PC-9 (cell line): ENCODE measurements at regions not wholly inside any gene's neighbourhood (a gene's known extent, or its start where the extent isn't known, plus 50 kb on each side); places are given as distances from the start of the nearest gene placed in this dataset.

Experiments used
- EZH2 ChIP-seq: fragments of 200-600 bp; sonication (generic); IDR thresholded peaks from 2 replicates; pipeline ENCODE4 v1.8.0; 2017; ENCODE audit warnings: antibody characterized with exemption, low read depth
- TF ChIP-seq, protein P1 (sequence below): fragments of 200-600 bp; sonication (generic); conservative IDR thresholded peaks from 2 replicates; pipeline ENCODE4 v1.6.1; 2017; ENCODE audit warnings: mixed run types, antibody characterized with exemption, mild to moderate bottlenecking, moderate library complexity

DNA sequence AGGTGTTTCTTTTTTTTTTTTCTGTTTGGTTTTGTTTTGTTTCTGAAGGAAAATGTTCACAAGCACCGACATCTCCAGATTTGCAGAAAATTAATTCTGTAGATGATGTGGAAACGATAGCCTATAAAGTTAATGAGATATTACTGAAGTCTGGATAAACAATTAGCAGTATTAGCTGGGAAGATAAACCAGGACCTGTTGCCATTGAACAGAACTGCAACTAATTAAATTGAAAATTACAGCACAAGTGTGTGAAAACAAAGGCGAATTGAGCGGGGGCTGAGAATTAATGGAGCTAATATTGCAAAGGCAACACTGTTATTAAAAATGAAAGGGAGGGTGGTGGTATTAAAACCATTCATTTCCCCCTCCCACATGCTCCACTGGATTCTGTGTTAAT lies 107.5 kb upstream of the AJAP1 start:
- TF ChIP-seq, protein P1, sequence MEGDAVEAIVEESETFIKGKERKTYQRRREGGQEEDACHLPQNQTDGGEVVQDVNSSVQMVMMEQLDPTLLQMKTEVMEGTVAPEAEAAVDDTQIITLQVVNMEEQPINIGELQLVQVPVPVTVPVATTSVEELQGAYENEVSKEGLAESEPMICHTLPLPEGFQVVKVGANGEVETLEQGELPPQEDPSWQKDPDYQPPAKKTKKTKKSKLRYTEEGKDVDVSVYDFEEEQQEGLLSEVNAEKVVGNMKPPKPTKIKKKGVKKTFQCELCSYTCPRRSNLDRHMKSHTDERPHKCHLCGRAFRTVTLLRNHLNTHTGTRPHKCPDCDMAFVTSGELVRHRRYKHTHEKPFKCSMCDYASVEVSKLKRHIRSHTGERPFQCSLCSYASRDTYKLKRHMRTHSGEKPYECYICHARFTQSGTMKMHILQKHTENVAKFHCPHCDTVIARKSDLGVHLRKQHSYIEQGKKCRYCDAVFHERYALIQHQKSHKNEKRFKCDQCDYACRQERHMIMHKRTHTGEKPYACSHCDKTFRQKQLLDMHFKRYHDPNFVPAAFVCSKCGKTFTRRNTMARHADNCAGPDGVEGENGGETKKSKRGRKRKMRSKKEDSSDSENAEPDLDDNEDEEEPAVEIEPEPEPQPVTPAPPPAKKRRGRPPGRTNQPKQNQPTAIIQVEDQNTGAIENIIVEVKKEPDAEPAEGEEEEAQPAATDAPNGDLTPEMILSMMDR, result no peak
- TF ChIP-seq EZH2, result no peak
